ENCODE measurements at regions not wholly inside any gene's neighbourhood (a gene's known extent, or its start where the extent isn't known, plus 50 kb on each side); places are given as distances from the start of the nearest gene placed in this dataset.

- no peak overlapping the region for H3K9ac ChIP-seq (ENCODE audit: low read depth in 1 of 3, low read length in 3 of 3)
- no peaks in the 10 kb centered on the region for H3K36me3 ChIP-seq (ENCODE audit: control insufficient read depth in 3 of 3, insufficient read depth in 3 of 3, low read length in 3 of 3)
- peaks cover 0 to 3% (median 0%) of the 10 kb centered on the region in 3 donors for H3K9me3 ChIP-seq (ENCODE audit: control insufficient read depth in 3 of 3, low read length in 3 of 3)
- H3K4me3 ChIP-seq (ENCODE audit: low read length in 3 of 3), result no peak overlapping the region
- H3K27ac ChIP-seq (ENCODE audit: low read depth, low read length), result no peak overlapping the region
- no peaks in the 10 kb centered on the region for H3K27me3 ChIP-seq (ENCODE audit: control insufficient read depth in 3 of 3, insufficient read depth in 3 of 3, low read length in 3 of 3)
- H3K4me1 ChIP-seq (ENCODE audit: control insufficient read depth in 3 of 3, insufficient read depth in 3 of 3, low read length in 3 of 3), result no peaks in the 10 kb centered on the region
Measured at GRCh38 chr2:123043458-123043857, 981.6 kb upstream of the CNTNAP5 start.

GRCh38 chr2:123045713-123046112 is 979.4 kb upstream of the CNTNAP5 start:
- no peak overlapping the region for H3K27ac ChIP-seq (ENCODE audit: low read depth, low read length)
- H3K4me3 ChIP-seq (ENCODE audit: low read length in 3 of 3), result no peak overlapping the region
- H3K27me3 ChIP-seq (ENCODE audit: control insufficient read depth in 3 of 3, insufficient read depth in 3 of 3, low read length in 3 of 3), result no peaks in the 10 kb centered on the region
- H3K36me3 ChIP-seq (ENCODE audit: control insufficient read depth in 3 of 3, insufficient read depth in 3 of 3, low read length in 3 of 3), result no peaks in the 10 kb centered on the region
- no peak overlapping the region for H3K9ac ChIP-seq (ENCODE audit: low read depth in 1 of 3, low read length in 3 of 3)
- peaks cover 0 to 3% (median 0%) of the 10 kb centered on the region in 3 donors for H3K9me3 ChIP-seq (ENCODE audit: control insufficient read depth in 3 of 3, low read length in 3 of 3)
- H3K4me1 ChIP-seq (ENCODE audit: control insufficient read depth in 3 of 3, insufficient read depth in 3 of 3, low read length in 3 of 3), result no peaks in the 10 kb centered on the region

GRCh38 chr2:123047186-123047585 is 977.9 kb upstream of the CNTNAP5 start:
- Histone ChIP-seq H3K4me3 (ENCODE audit: low read length in 3 of 3) (no peak overlapping the region), H3K4me1 (ENCODE audit: control insufficient read depth in 3 of 3, insufficient read depth in 3 of 3, low read length in 3 of 3) (no peaks in the 10 kb centered on the region), H3K36me3 (ENCODE audit: control insufficient read depth in 3 of 3, insufficient read depth in 3 of 3, low read length in 3 of 3) (no peaks in the 10 kb centered on the region), H3K9ac (ENCODE audit: low read depth in 1 of 3, low read length in 3 of 3) (no peak overlapping the region), H3K9me3 (ENCODE audit: control insufficient read depth in 3 of 3, low read length in 3 of 3) (peaks cover 0 to 3% (median 0%) of the 10 kb centered on the region in 3 donors), H3K27ac (ENCODE audit: low read depth, low read length) (no peak overlapping the region), H3K27me3 (ENCODE audit: control insufficient read depth in 3 of 3, insufficient read depth in 3 of 3, low read length in 3 of 3) (no peaks in the 10 kb centered on the region)

- Histone ChIP-seq H3K4me1 (ENCODE audit: control insufficient read depth in 3 of 3, insufficient read depth in 3 of 3, low read length in 3 of 3) (no peaks in the 10 kb centered on the region), H3K36me3 (ENCODE audit: control insufficient read depth in 3 of 3, insufficient read depth in 3 of 3, low read length in 3 of 3) (no peaks in the 10 kb centered on the region), H3K27ac (ENCODE audit: low read depth, low read length) (no peak overlapping the region), H3K4me3 (ENCODE audit: low read length in 3 of 3) (no peak overlapping the region), H3K27me3 (ENCODE audit: control insufficient read depth in 3 of 3, insufficient read depth in 3 of 3, low read length in 3 of 3) (no peaks in the 10 kb centered on the region), H3K9ac (ENCODE audit: low read depth in 1 of 3, low read length in 3 of 3) (no peak overlapping the region), H3K9me3 (ENCODE audit: control insufficient read depth in 3 of 3, low read length in 3 of 3) (peaks cover 0 to 3% (median 0%) of the 10 kb centered on the region in 3 donors)
Measured at GRCh38 chr2:123051136-123051535, 974.0 kb upstream of the CNTNAP5 start.

- no peak overlapping the region for H3K4me3 ChIP-seq (ENCODE audit: low read length in 3 of 3)
- no peaks in the 10 kb centered on the region for H3K4me1 ChIP-seq (ENCODE audit: control insufficient read depth in 3 of 3, insufficient read depth in 3 of 3, low read length in 3 of 3)
- H3K9ac ChIP-seq (ENCODE audit: low read depth in 1 of 3, low read length in 3 of 3), result no peak overlapping the region
- peaks cover 0 to 2% (median 0%) of the 10 kb centered on the region in 3 donors for H3K9me3 ChIP-seq (ENCODE audit: control insufficient read depth in 3 of 3, low read length in 3 of 3)
- no peak overlapping the region for H3K27ac ChIP-seq (ENCODE audit: low read depth, low read length)
- H3K27me3 ChIP-seq (ENCODE audit: control insufficient read depth in 3 of 3, insufficient read depth in 3 of 3, low read length in 3 of 3), result no peaks in the 10 kb centered on the region
- no peaks in the 10 kb centered on the region for H3K36me3 ChIP-seq (ENCODE audit: control insufficient read depth in 3 of 3, insufficient read depth in 3 of 3, low read length in 3 of 3)
Measured at GRCh38 chr2:123061534-123061933, 963.6 kb upstream of the CNTNAP5 start.

GRCh38 chr2:123073371-123073770 is 951.7 kb upstream of the CNTNAP5 start:
- no peaks in the 10 kb centered on the region for H3K9me3 ChIP-seq (ENCODE audit: control insufficient read depth in 3 of 3, low read length in 3 of 3)
- no peak overlapping the region for H3K4me3 ChIP-seq (ENCODE audit: low read length in 3 of 3)
- no peak overlapping the region for H3K9ac ChIP-seq (ENCODE audit: low read depth in 1 of 3, low read length in 3 of 3)
- H3K27me3 ChIP-seq (ENCODE audit: control insufficient read depth in 3 of 3, insufficient read depth in 3 of 3, low read length in 3 of 3), result no peaks in the 10 kb centered on the region
- H3K4me1 ChIP-seq (ENCODE audit: control insufficient read depth in 3 of 3, insufficient read depth in 3 of 3, low read length in 3 of 3), result no peaks in the 10 kb centered on the region
- no peak overlapping the region for H3K27ac ChIP-seq (ENCODE audit: low read depth, low read length)
- no peaks in the 10 kb centered on the region for H3K36me3 ChIP-seq (ENCODE audit: control insufficient read depth in 3 of 3, insufficient read depth in 3 of 3, low read length in 3 of 3)

- no peaks in the 10 kb centered on the region for H3K36me3 ChIP-seq (ENCODE audit: control insufficient read depth in 3 of 3, insufficient read depth in 3 of 3, low read length in 3 of 3)
- no peak overlapping the region for H3K4me3 ChIP-seq (ENCODE audit: low read length in 3 of 3)
- no peaks in the 10 kb centered on the region for H3K4me1 ChIP-seq (ENCODE audit: control insufficient read depth in 3 of 3, insufficient read depth in 3 of 3, low read length in 3 of 3)
- no peak overlapping the region for H3K9ac ChIP-seq (ENCODE audit: low read depth in 1 of 3, low read length in 3 of 3)
- no peaks in the 10 kb centered on the region for H3K9me3 ChIP-seq (ENCODE audit: control insufficient read depth in 3 of 3, low read length in 3 of 3)
- H3K27ac ChIP-seq (ENCODE audit: low read depth, low read length), result no peak overlapping the region
- no peaks in the 10 kb centered on the region for H3K27me3 ChIP-seq (ENCODE audit: control insufficient read depth in 3 of 3, insufficient read depth in 3 of 3, low read length in 3 of 3)
Measured at GRCh38 chr2:123073956-123074355, 951.1 kb upstream of the CNTNAP5 start.

- H3K36me3 ChIP-seq (ENCODE audit: control insufficient read depth in 3 of 3, insufficient read depth in 3 of 3, low read length in 3 of 3), result no peaks in the 10 kb centered on the region
- H3K9ac ChIP-seq (ENCODE audit: low read depth in 1 of 3, low read length in 3 of 3), result no peak overlapping the region
- no peak overlapping the region for H3K4me3 ChIP-seq (ENCODE audit: low read length in 3 of 3)
- no peaks in the 10 kb centered on the region for H3K27me3 ChIP-seq (ENCODE audit: control insufficient read depth in 3 of 3, insufficient read depth in 3 of 3, low read length in 3 of 3)
- H3K27ac ChIP-seq (ENCODE audit: low read depth, low read length), result no peak overlapping the region
- H3K4me1 ChIP-seq (ENCODE audit: control insufficient read depth in 3 of 3, insufficient read depth in 3 of 3, low read length in 3 of 3), result no peaks in the 10 kb centered on the region
- no peaks in the 10 kb centered on the region for H3K9me3 ChIP-seq (ENCODE audit: control insufficient read depth in 3 of 3, low read length in 3 of 3)
Measured at GRCh38 chr2:123077101-123077500, 948.0 kb upstream of the CNTNAP5 start.

GRCh38 chr2:123080331-123080730 is 944.8 kb upstream of the CNTNAP5 start:
- Histone ChIP-seq H3K9me3 (ENCODE audit: control insufficient read depth in 3 of 3, low read length in 3 of 3) (no peaks in the 10 kb centered on the region), H3K4me3 (ENCODE audit: low read length in 3 of 3) (no peak overlapping the region), H3K36me3 (ENCODE audit: control insufficient read depth in 3 of 3, insufficient read depth in 3 of 3, low read length in 3 of 3) (no peaks in the 10 kb centered on the region), H3K27me3 (ENCODE audit: control insufficient read depth in 3 of 3, insufficient read depth in 3 of 3, low read length in 3 of 3) (no peaks in the 10 kb centered on the region), H3K9ac (ENCODE audit: low read depth in 1 of 3, low read length in 3 of 3) (no peak overlapping the region), H3K27ac (ENCODE audit: low read depth, low read length) (no peak overlapping the region), H3K4me1 (ENCODE audit: control insufficient read depth in 3 of 3, insufficient read depth in 3 of 3, low read length in 3 of 3) (no peaks in the 10 kb centered on the region)

- H3K36me3 ChIP-seq (ENCODE audit: control insufficient read depth in 3 of 3, insufficient read depth in 3 of 3, low read length in 3 of 3), result no peaks in the 10 kb centered on the region
- no peak overlapping the region for H3K9ac ChIP-seq (ENCODE audit: low read depth in 1 of 3, low read length in 3 of 3)
- no peaks in the 10 kb centered on the region for H3K27me3 ChIP-seq (ENCODE audit: control insufficient read depth in 3 of 3, insufficient read depth in 3 of 3, low read length in 3 of 3)
- no peak overlapping the region for H3K27ac ChIP-seq (ENCODE audit: low read depth, low read length)
- no peaks in the 10 kb centered on the region for H3K4me1 ChIP-seq (ENCODE audit: control insufficient read depth in 3 of 3, insufficient read depth in 3 of 3, low read length in 3 of 3)
- no peaks in the 10 kb centered on the region for H3K9me3 ChIP-seq (ENCODE audit: control insufficient read depth in 3 of 3, low read length in 3 of 3)
- no peak overlapping the region for H3K4me3 ChIP-seq (ENCODE audit: low read length in 3 of 3)
Measured at GRCh38 chr2:123085484-123085883, 939.6 kb upstream of the CNTNAP5 start.

Data from skeletal muscle tissue (tissue), 3 donors.